ENCODE measurements at regions not wholly inside any gene's neighbourhood (a gene's known extent, or its start where the extent isn't known, plus 50 kb on each side); places are given as distances from the start of the nearest gene placed in this dataset.

DNA sequence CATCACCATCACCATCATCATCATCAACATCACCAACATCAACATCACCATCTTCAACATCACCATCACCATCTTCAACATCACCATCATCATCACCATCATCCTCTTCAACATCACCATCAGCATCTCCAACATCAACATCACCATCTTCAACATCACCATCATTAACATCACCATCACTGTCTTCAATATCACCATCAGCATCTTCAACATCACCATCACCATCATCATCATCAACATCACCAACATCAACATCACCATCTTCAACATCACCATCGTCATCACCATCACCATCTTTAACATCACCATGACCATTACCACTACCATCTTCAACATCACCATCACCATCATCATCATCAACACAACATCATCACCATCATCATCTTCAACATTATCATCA is 267.2 kb downstream of the SP3 start:
- intact Hi-C loops (cut with DNase I), result no loop called here
- Histone ChIP-seq H3K4me3 (no peak overlapping the region), H3K4me1 (no peaks in the 10 kb centered on the region), H3K27ac (no peak overlapping the region), H3K27me3 (no peaks in the 10 kb centered on the region), H3K9me3 (no peaks in the 10 kb centered on the region), H3K36me3 (no peaks in the 10 kb centered on the region)
- no peak for TF ChIP-seq CTCF (IDR thresholded peaks at IDR 0.05)
- no peak for ATAC-seq
- no peak for DNase-seq
- 97 to 98% methylated on average over 1 of the region's 1 CpG for WGBS, 2 donors

DNA sequence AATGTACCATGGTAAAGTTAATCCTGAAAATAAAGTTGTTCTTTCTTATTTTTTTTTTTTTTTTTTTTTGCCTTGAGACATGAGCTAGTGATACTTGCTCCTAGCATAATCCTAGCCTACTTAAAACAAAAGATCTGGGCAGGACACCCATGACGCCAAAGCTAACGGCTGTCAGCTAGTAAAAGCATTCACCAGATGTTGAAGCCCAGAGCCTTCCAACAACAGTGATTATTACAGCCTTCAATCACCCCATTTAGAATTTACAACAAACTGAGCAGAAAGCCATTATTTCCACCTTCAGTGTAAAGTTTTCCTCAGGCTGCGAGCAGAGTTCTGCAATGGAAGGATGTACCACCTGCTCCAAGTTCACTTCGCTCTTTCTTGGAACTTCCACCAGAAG is 259.5 kb downstream of the SP3 start:
- peaks cover 0 to 4% (median 0%) of the 10 kb centered on the region in 7 donors for H3K27me3 ChIP-seq
- DNase-seq (no peak), ATAC-seq (peak in 1 of 8 donors; percentile 49)
- H3K36me3 ChIP-seq, result no peaks in the 10 kb centered on the region
- H3K4me1 ChIP-seq, result peaks cover 0 to 10% (median 0%) of the 10 kb centered on the region in 9 donors
- WGBS, 2 donors, result 74 to 81% methylated on average over 4 of the region's 4 CpGs
- peaks cover 0 to 2% (median 0%) of the 10 kb centered on the region in 11 donors for H3K9me3 ChIP-seq
- H3K27ac ChIP-seq, result no peak overlapping the region
- intact Hi-C loops (cut with DNase I), result no loop called here
- no peak overlapping the region for H3K4me3 ChIP-seq
- no peak for TF ChIP-seq CTCF (IDR thresholded peaks at IDR 0.05)

DNA sequence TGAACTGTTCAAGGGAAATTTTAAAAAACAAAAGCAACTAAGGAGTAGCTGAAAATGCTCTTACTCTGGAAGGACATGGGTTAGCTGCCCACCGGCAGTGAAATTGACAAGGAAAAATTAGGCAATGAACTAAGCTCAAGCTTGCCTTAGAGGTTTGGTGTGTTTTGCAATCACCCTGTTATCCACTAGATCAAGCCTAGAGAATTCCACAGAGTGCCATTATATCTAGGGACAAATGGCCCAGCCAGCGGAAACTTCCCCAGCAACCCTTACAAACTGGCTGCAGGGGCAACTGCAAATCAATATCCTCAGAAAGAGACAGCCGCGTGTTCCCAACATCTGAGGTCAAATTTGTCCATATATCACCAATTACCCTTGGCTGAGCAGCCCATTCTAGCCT is 258.2 kb downstream of the SP3 start:
- Histone ChIP-seq H3K4me3 (no peak overlapping the region), H3K36me3 (no peaks in the 10 kb centered on the region), H3K9me3 (peaks cover 0 to 2% (median 0%) of the 10 kb centered on the region in 11 donors), H3K4me1 (peaks cover 0 to 10% (median 0%) of the 10 kb centered on the region in 9 donors), H3K27ac (no peak overlapping the region), H3K27me3 (peaks cover 0 to 4% (median 0%) of the 10 kb centered on the region in 7 donors)
- TF ChIP-seq CTCF (IDR thresholded peaks at IDR 0.05), result no peak
- no peak for DNase-seq
- no peak for ATAC-seq
- intact Hi-C loops (cut with DNase I), result no loop called here
- 88 to 98% methylated on average over 4 of the region's 4 CpGs for WGBS, 2 donors

GRCh38 chr2:173708806-173709205 is 256.4 kb downstream of the SP3 start:
- DNase-seq, result peak in 1 of 2 donors; percentile 45
- 54 to 58% methylated on average over 5 of the region's 5 CpGs for WGBS, 2 donors
- Histone ChIP-seq H3K4me1 (peaks cover 0 to 10% (median 0%) of the 10 kb centered on the region in 9 donors), H3K9me3 (peaks cover 0 to 2% (median 0%) of the 10 kb centered on the region in 11 donors), H3K27me3 (peaks cover 0 to 4% (median 0%) of the 10 kb centered on the region in 7 donors), H3K4me3 (no peak overlapping the region), H3K36me3 (no peaks in the 10 kb centered on the region), H3K27ac (peak overlapping the region in 2 of 10 donors; percentile 9 to 38)
- intact Hi-C loops (cut with DNase I), result no loop called here
- TF ChIP-seq CTCF (IDR thresholded peaks at IDR 0.05), result no peak
- peak in 7 of 8 donors; percentile 48 to 91 (median 75) for ATAC-seq

All from heart right ventricle (tissue), 16 donors.